Activated CD8-positive, alpha-beta T cell treated with anti-CD3 and anti-CD28 coated beads, Interleukin-2, amount 10 ng/mL, durations not matched to agents 7 days and 5 days (primary cell): ENCODE measurements at regions not wholly inside any gene's neighbourhood (a gene's known extent, or its start where the extent isn't known, plus 50 kb on each side); places are given as distances from the start of the nearest gene placed in this dataset.
"Not testable (repeated sequence)": the region's sequence is repeated elsewhere in the genome, so short reads cannot be mapped to it uniquely, and the experiment has no call there.

Source experiments
- ATAC-seq: fragments of 150-1000 bp; cut with Tn5 transposase; one replicate; pipeline ENCODE4 v1.10.0; 2021; ENCODE audit warnings: moderate library complexity
- CTCF ChIA-PET: fragments of 350-600 bp; sonication (Branson Sonifier 250); formaldehyde crosslinking; loops from one replicate; lab custom pipeline; 2021; ENCODE audit warnings: antibody characterized with exemption; lab: Charles Lee
- POLR2A ChIA-PET: fragments of 350-600 bp; sonication (Branson Sonifier 250); formaldehyde crosslinking; loops from one replicate; lab custom pipeline; 2021; ENCODE audit warnings: antibody characterized with exemption; lab: Charles Lee
- DNase-seq: peaks from one replicate; pipeline ENCODE4 v3.0.0-alpha.2; 2020
- H3K27ac Mint-ChIP-seq: one replicate; pipeline ENCODE4 v1.8.0; 2021; ENCODE audit warnings: mild to moderate bottlenecking, mixed read lengths
- H3K27me3 Mint-ChIP-seq: one replicate; pipeline ENCODE4 v1.8.0; 2021; ENCODE audit warnings: low read depth, mixed read lengths
- H3K36me3 Mint-ChIP-seq: one replicate; pipeline ENCODE4 v1.8.0; 2021; ENCODE audit warnings: low read depth, mixed read lengths
- H3K4me1 Mint-ChIP-seq: one replicate; pipeline ENCODE4 v1.8.0; 2021; ENCODE audit warnings: low read depth, mixed read lengths
- H3K4me3 Mint-ChIP-seq: one replicate; pipeline ENCODE4 v1.8.0; 2021; ENCODE audit warnings: mild to moderate bottlenecking, mixed read lengths
- H3K9me3 Mint-ChIP-seq: one replicate; pipeline ENCODE4 v1.8.0; 2022; ENCODE audit warnings: mixed read lengths; ENCODE audit not compliant: insufficient read depth

DNA sequence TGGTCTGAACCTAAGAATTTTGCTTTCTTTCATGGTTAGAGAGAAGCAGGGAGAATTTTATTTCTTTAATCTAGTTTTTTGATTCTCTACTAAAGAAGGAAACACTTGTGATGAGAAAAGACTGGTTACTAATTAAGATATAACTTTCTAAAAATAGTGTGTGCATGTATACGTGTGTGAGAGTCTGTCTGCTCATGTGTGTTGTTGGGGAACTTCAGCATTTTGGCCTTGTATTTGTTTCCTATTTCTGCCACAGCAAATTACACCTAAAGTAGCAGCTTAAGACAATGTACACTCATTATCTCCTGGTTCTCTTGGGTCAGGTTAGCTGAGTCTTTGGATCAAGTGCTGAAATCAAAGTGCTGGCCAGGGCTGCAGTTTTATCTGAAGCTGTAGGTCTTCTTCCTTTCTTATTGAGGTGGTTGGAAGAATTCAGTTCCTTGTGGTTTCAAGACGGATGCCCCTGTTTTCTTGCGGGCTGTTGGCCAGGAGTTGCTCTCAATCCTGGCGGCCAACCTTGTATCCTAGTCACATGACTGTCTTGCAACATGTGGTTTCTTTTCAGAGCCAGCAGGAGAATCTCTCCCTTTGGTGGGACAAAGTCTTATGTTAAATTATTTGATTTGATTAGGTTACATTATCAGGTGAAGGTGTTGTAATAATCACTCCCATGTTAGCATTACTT, 188.4 kb upstream of the CLNK start:
- CTCF ChIA-PET: no interaction called here
- Mint-ChIP-seq H3K9me3 (no peaks in the 10 kb centered on the region), H3K27me3 (no peaks in the 10 kb centered on the region), H3K4me3 (no peak overlapping the region), H3K4me1 (no peaks in the 10 kb centered on the region), H3K27ac (no peak overlapping the region), H3K36me3 (no peaks in the 10 kb centered on the region)
- DNase-seq (no peak), ATAC-seq (no peak)
- POLR2A ChIA-PET: no interaction called here

DNA sequence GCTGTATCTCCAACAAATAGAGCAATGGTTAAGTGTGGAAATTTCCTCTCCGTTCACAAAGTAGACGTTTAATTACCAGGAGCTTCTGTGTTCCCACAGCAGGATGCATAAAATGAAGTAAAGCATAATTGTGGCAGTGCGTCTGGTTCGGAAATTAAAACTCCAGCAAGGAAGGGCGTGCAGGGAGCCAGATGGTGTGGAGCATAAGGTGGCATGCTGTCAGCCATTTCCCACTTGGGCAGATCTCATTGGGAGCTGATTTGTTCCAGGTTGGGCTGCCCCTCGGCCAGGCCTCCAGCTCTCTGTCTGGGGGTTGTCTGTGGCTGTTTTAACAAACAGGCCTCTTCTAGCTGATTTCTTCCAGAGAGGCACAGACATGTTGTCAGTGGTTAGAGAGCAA, 182.1 kb upstream of the CLNK start:
- H3K4me3 Mint-ChIP-seq: no peak overlapping the region
- DNase-seq: no peak
- no peaks in the 10 kb centered on the region for H3K27me3 Mint-ChIP-seq
- no peaks in the 10 kb centered on the region for H3K36me3 Mint-ChIP-seq
- no peak for ATAC-seq
- ChIA-PET CTCF (no interaction called here), POLR2A (no interaction called here)
- no peak overlapping the region for H3K27ac Mint-ChIP-seq
- no peaks in the 10 kb centered on the region for H3K9me3 Mint-ChIP-seq
- no peaks in the 10 kb centered on the region for H3K4me1 Mint-ChIP-seq

DNA sequence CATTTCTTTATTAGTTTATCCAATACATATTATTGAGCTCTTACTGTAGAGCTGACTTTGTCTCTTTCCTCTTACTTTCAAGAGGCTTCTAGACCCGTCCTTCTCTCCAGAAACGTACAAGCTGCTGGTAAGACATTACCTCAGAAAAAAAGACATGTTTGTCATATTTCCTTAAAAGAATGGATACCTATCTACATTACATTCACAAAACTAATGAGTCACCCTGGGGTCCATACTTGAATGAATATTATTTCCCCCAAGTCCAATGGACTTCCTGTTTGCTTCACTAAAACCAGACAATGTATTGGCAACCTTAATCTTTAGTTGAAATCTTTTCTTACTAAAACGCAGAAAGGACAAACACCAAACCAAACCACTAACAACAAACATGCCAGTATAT, 176.5 kb upstream of the CLNK start:
- DNase-seq: no peak
- ATAC-seq: no peak
- Mint-ChIP-seq H3K4me3 (no peak overlapping the region), H3K27ac (no peak overlapping the region), H3K27me3 (no peaks in the 10 kb centered on the region), H3K36me3 (no peaks in the 10 kb centered on the region), H3K4me1 (no peaks in the 10 kb centered on the region), H3K9me3 (peaks cover 8% of the 10 kb centered on the region)
- ChIA-PET CTCF (no interaction called here), POLR2A (no interaction called here)

DNA sequence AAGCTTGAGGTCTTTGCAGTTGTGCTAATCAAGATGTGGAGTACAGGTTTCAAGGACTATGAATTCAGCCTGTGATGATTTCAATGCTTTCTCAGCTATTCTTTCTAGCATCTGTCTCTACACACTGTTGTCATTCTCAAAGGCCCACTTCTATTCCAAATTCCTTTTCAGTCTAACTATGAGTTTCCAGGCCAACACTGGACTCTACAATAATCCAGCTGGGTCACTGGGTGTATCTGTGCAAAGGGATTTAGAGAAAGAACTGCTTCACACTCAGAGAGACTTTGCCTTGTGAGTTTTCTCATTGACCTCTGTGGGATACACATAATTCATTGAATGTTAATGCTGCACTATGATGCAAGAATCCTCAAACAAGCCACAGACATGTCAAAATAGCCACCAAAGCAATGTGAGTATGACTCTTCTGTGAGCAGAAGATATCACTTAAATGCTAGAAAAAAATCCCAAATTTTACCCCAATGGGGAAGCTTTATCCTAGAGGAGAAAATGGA, 171.8 kb upstream of the CLNK start:
- H3K9me3 Mint-ChIP-seq: peaks cover 8% of the 10 kb centered on the region
- no peak overlapping the region for H3K27ac Mint-ChIP-seq
- ChIA-PET POLR2A (no interaction called here), CTCF (no interaction called here)
- ATAC-seq (no peak), DNase-seq (no peak)
- H3K36me3 Mint-ChIP-seq: no peaks in the 10 kb centered on the region
- no peaks in the 10 kb centered on the region for H3K27me3 Mint-ChIP-seq
- H3K4me1 Mint-ChIP-seq: peaks cover 6% of the 10 kb centered on the region
- H3K4me3 Mint-ChIP-seq: no peak overlapping the region

DNA sequence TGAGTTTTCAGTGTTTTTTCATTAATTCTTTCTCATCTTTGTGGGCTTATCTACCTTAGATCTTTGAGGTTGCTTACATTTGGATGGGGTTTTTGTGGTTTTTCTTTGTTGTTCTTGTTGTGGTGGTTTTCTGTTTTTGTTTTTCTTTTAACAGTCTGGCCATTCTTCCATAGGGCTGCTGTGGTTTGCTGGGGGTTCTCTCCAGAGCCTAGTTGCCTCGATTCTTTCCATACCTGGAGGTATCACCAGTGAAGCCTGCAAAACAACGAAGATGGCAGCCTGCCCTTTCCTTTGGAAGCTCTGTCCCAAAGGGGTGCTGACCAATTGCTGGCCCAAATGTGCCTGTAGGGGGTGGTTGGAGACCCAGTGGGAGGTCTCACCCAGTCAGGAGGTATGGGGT, 168.6 kb upstream of the CLNK start:
- no peak for DNase-seq
- ATAC-seq: no peak
- no peak overlapping the region for H3K4me3 Mint-ChIP-seq
- ChIA-PET POLR2A (no interaction called here), CTCF (interaction anchor here (0.5 kb wide), 1 partner anchor 20 kb away, joined by 3 read pairs; no protein-coding TSS in a partner anchor)
- H3K27me3 Mint-ChIP-seq: no peaks in the 10 kb centered on the region
- H3K36me3 Mint-ChIP-seq: no peaks in the 10 kb centered on the region
- peaks cover 6% of the 10 kb centered on the region for H3K4me1 Mint-ChIP-seq
- H3K27ac Mint-ChIP-seq: no peak overlapping the region
- H3K9me3 Mint-ChIP-seq: peaks cover 4% of the 10 kb centered on the region

DNA sequence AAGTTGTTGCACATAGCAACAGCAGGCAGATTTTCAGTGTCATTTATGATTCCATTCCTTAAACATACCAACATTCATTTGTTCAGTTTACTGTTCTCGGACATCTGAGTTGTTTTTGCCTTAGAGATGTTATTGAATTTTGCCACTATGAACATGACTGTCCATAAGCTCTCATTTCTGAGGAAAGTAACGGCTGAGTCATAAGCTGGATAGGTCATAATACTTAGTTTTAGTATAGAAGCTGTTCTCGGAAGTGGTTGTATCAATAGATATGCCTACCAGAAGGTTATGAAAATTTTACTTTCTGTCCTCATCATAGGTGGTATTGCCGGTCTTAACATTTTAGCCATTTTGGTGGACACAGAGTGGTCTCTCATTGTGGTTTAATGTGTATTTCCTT, 157.1 kb upstream of the CLNK start:
- no peak overlapping the region for H3K4me3 Mint-ChIP-seq
- DNase-seq: no peak
- H3K36me3 Mint-ChIP-seq: no peaks in the 10 kb centered on the region
- no peak for ATAC-seq
- no peaks in the 10 kb centered on the region for H3K27me3 Mint-ChIP-seq
- H3K27ac Mint-ChIP-seq: no peak overlapping the region
- CTCF ChIA-PET: no interaction called here
- no peaks in the 10 kb centered on the region for H3K4me1 Mint-ChIP-seq
- no peaks in the 10 kb centered on the region for H3K9me3 Mint-ChIP-seq
- POLR2A ChIA-PET: no interaction called here

DNA sequence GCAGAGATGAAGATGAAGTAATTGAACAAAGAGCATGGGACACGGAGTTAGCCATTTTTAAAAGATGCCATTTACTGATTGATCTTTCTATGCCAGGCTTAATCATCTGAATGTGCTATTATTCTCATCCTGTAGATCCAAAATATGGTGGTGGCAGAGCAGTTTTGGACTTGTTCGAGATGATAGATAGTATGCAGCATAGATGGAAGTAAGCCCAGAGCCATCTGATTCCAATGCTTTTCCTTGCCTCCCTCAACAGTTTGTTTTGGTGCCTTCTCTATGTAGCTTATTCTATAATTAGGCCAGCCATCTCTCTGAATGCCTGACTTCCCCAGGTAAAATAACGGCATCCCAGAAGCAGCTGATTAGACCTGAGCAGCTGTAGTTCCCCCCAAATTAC, 152.6 kb upstream of the CLNK start:
- Mint-ChIP-seq H3K36me3 (no peaks in the 10 kb centered on the region), H3K27ac (no peak overlapping the region), H3K4me1 (no peaks in the 10 kb centered on the region), H3K27me3 (no peaks in the 10 kb centered on the region), H3K9me3 (no peaks in the 10 kb centered on the region), H3K4me3 (no peak overlapping the region)
- no peak for ATAC-seq
- ChIA-PET CTCF (no interaction called here), POLR2A (no interaction called here)
- DNase-seq: no peak

DNA sequence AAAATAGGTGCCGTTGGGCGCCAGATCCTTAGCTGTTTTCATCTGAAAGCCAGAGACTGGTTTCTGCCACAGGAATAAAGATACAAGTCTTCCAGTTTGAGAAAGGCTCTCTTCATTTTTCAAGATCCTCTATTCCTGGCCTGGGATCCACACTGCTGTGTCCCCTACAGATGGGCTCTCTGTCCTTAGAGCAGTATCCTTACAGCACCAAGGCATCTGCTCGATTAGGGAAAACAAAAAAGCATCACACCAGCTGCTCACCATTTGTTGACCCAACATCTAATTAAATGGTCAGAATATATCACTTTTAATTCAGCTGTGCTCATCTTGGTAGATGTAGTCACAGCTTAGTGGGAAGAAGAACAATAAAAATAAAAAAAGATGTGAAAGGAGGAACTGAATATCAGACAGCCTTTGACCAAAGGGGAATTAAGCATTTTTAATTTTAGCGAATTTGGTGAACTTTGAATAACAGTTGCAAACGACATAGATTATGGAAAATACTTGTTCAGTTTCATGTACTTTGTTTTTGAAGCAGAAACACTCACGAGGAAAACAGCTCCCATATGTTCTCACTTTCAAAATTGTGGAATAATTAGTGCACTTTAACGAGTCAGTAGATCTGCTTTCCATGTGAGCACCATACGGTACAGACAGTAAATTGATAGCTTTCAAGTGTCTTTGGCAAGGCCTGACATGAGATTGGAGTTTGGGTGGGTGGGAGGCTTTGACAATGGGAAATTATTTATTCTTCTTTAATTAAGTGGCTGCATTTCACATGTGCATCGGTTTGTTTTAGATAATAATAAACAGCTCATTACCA, 148.4 kb upstream of the CLNK start:
- CTCF ChIA-PET: interaction anchor here (0.7 kb wide), 1 partner anchor 20 kb away, joined by 3 read pairs; no protein-coding TSS in a partner anchor

DNA sequence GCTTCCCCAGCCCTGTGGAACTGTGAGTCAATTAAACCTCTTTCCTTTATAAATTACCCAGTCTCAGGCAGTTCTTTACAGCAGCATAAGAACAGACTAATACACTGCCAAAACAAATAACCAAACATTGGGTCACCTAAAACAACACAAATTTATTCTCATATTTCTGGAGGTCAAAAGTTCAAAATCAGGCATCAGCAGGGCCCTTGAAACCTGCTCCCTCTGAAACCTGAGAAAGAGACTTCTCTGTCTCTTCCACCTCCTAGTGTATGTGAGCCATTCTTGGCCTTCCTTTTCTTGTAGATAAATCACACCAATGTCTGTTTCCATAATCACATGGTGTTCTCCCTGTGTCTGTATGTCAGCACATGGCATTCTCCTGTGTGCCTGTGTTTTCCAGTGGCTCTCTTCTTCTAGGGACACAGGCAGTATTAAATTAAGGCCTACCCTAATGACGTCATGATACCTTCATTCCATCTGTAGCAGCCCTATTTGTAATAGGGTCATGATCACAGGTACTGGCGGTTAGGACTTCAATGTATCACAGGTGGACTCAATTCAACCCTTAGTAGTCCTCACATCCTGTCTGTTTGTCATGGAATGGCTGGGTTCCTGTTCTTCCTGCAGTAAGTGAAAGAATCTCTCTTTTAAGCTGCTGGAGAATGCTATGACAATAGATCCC, 147.3 kb upstream of the CLNK start:
- Mint-ChIP-seq H3K27me3 (no peaks in the 10 kb centered on the region), H3K4me3 (no peak overlapping the region), H3K9me3 (no peaks in the 10 kb centered on the region), H3K4me1 (no peaks in the 10 kb centered on the region), H3K27ac (no peak overlapping the region), H3K36me3 (no peaks in the 10 kb centered on the region)
- no peak for DNase-seq
- ATAC-seq: no peak
- CTCF ChIA-PET: no interaction called here
- POLR2A ChIA-PET: no interaction called here

More for the DNA sequence above, 148.4 kb upstream of the CLNK start:
- Mint-ChIP-seq H3K36me3 (no peaks in the 10 kb centered on the region), H3K27me3 (no peaks in the 10 kb centered on the region), H3K4me1 (no peaks in the 10 kb centered on the region), H3K27ac (no peak overlapping the region), H3K4me3 (no peak overlapping the region), H3K9me3 (no peaks in the 10 kb centered on the region)
- no peak for DNase-seq
- ATAC-seq: no peak
- POLR2A ChIA-PET: interaction anchor here (0.5 kb wide), 1 partner anchor 1094 kb away, joined by 5 read pairs; no protein-coding TSS in a partner anchor

DNA sequence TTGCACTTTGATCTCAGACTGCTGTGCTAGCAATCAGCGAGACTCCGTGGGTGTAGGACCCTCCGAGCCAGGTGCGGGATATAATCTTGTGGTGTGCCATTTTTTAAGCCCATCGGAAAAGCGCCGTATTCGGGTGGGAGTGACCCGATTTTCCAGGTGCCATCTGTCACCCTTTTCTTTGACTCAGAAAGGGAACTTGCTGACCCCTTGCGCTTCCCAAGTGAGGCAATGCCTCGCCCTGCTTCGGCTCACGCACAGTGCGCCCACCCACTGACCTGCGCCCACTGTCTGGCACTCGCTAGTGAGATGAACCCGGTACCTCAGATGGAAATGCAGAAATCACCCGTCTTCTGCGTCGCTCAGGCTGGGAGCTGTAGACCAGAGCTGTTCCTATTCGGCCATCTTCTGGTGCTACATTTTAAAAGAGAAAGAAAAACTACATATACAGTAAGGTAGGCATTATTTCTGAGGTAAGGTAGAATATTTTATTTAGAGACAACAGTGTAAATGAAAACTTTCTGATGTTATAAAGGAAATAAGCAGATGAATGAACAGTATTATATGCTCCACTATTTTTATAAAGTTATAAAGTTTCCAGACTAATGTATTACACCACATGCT, 144.5 kb upstream of the CLNK start:
- DNase-seq, POLR2A ChIA-PET, H3K9me3 Mint-ChIP-seq, H3K4me1 Mint-ChIP-seq, H3K36me3 Mint-ChIP-seq, ATAC-seq, CTCF ChIA-PET, H3K27me3 Mint-ChIP-seq, H3K27ac Mint-ChIP-seq: not testable (repeated sequence)
- peak overlapping the region; percentile 26 for H3K4me3 Mint-ChIP-seq

DNA sequence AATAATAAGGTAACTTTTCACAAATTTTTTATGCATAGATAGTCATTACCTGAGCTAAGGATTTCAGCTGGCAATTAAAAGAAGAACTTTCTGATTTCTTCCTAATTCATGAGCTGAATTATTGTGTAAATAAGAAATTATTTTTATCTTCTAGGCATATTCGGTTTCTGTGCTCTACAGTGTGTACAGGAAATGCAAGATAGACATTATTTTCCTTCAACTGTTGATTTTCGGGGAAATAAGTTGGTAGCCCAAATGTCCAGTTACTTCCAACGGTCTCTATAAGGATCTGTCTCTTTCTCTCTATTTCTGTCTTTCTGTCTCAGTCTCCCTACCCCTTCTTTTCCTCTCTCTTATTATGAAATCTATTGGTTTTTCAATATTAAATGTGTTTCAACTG, 137.3 kb upstream of the CLNK start:
- no peak for DNase-seq
- Mint-ChIP-seq H3K4me3 (no peak overlapping the region), H3K4me1 (no peaks in the 10 kb centered on the region), H3K9me3 (no peaks in the 10 kb centered on the region), H3K36me3 (no peaks in the 10 kb centered on the region), H3K27me3 (no peaks in the 10 kb centered on the region), H3K27ac (no peak overlapping the region)
- CTCF ChIA-PET: no interaction called here
- no peak for ATAC-seq
- POLR2A ChIA-PET: no interaction called here
